Spleen (tissue), 11 donors: ENCODE measurements at regions not wholly inside any gene's neighbourhood (a gene's known extent, or its start where the extent isn't known, plus 50 kb on each side); places are given as distances from the start of the nearest gene placed in this dataset.

Source experiments
- DNase-seq: peaks from one replicate; pipeline ENCODE4 v3.0.0-alpha.2; 2020
- H3K27ac ChIP-seq, 8 donors: fragments of 200-600 bp; sonication (generic) in 7 of 8; 1 replicate in 4 of 8; 2 replicates in 4 of 8; pipeline versions ENCODE4 v1.5.0 to v1.8.0; 2016 to 2021; ENCODE audit warnings: inconsistent platforms in 4 of 8, mild to moderate bottlenecking in 4 of 8, moderate library complexity in 1 of 8
- H3K27me3 ChIP-seq, 7 donors: fragments of 200-600 bp; sonication (generic) in 6 of 7; replicated peaks in 1 of 7; 1 replicate in 4 of 7; 2 replicates in 3 of 7; pipeline versions ENCODE4 v1.5.0 to v1.8.0; 2016 to 2021; ENCODE audit warnings: inconsistent platforms in 3 of 7, mild to moderate bottlenecking in 1 of 7
- H3K36me3 ChIP-seq, 6 donors: fragments of 200-600 bp; sonication (generic) in 5 of 6; 1 replicate in 4 of 6; 2 replicates in 2 of 6; pipeline versions ENCODE4 v1.5.0 to v1.8.0; 2016 to 2021; ENCODE audit warnings: inconsistent platforms in 2 of 6
- H3K4me1 ChIP-seq, 6 donors: fragments of 200-600 bp; sonication (generic) in 5 of 6; 1 replicate in 3 of 6; 2 replicates in 3 of 6; pipeline versions ENCODE4 v1.5.0 to v1.8.0; 2016 to 2021; ENCODE audit warnings: inconsistent platforms in 3 of 6
- H3K4me3 ChIP-seq, 8 donors: fragments of 200-600 bp; sonication (generic) in 7 of 8; 1 replicate in 4 of 8; 2 replicates in 4 of 8; pipeline versions ENCODE4 v1.5.0 to v1.8.0; 2016 to 2021; ENCODE audit warnings: inconsistent platforms in 4 of 8, mild to moderate bottlenecking in 4 of 8, moderate library complexity in 2 of 8
- H3K9me3 ChIP-seq, 8 donors: fragments of 200-600 bp; sonication (generic) in 7 of 8; 1 replicate in 4 of 8; 2 replicates in 4 of 8; pipeline versions ENCODE4 v1.5.0 to v1.8.0; 2016 to 2021; ENCODE audit warnings: inconsistent platforms in 4 of 8
- POLR2A ChIP-seq, 3 donors: fragments of 450-650 bp; IDR thresholded peaks; one replicate each; pipeline ENCODE4 v1.5.1; 2017; ENCODE audit warnings: antibody characterized with exemption in 3 of 3, mild to moderate bottlenecking in 1 of 3
- POLR2AphosphoS5 ChIP-seq, 3 donors: sonication (generic); formaldehyde crosslinking; IDR thresholded peaks; one replicate each; pipeline ENCODE4 v1.5.1; 2017; ENCODE audit warnings: antibody characterized with exemption in 3 of 3
- WGBS, 5 donors: extraction: QIAGEN DNeasy Blood & Tissue Kit in 3 of 5; methylation state at CpG; one replicate each; pipeline versions ENCODE4 v1.1.5 to v1.1.7; 2013 to 2018; 5-methylcytosine and 5-hydroxymethylcytosine counted together
- intact Hi-C: fragments of 100-400 bp; cut with DNase I; formaldehyde crosslinking; loops from one replicate; pipeline ENCODE4 v1.15.0; 2023; ENCODE audit warnings: low total_unique reads
- TF ChIP-seq, protein P1 (sequence below), 11 experiments: fragments of 200-600 bp in 7 of 11; fragments of 450-650 bp in 4 of 11; sonication (generic) in 4 of 11; IDR thresholded peaks in 8 of 11; conservative IDR thresholded peaks in 3 of 11; 1 replicate in 7 of 11; 2 replicates in 4 of 11; pipeline versions ENCODE4 v1.4.0 to v1.8.0; 2016 to 2021; ENCODE audit warnings: antibody characterized with exemption in 11 of 11, inconsistent platforms in 4 of 11, mild to moderate bottlenecking in 1 of 11
- donor health status: healthy with polysubstance abuse.
- donor health status: DM: no; HTN: no; CAD: no; lungs with moderate emphysema.
- donor health status: DM: no; HTN: no; CAD: no.
- donor health status: Bipolar disorder and iron deficiency.
- donor health status: healthy.
- donor health status: DM: no; HTN: no; CAD: no.
- donor health status: DM: yes; HTN: yes; CAD: no.

DNA sequence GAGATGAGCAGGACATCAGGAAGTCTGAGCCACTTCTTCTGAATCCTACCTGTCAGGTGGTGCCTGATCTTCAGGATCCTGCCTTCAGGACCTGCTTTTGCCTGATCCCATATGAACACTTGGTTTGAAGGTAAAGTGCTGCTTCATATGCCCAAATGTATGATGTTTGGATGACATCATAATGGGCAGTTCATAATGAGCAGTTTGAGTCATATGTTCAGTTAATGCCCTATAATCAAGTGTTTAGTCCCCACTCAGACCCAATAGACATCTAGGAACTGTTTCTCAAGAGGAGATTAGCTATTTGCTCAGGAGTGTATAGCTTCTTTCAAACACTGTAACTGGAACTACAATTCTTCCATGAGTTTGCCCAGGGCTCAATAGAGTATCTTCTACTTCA lies 58.8 kb downstream of the POLR1D start:
- Histone ChIP-seq H3K4me1 (no peaks in the 10 kb centered on the region), H3K36me3 (no peaks in the 10 kb centered on the region), H3K4me3 (no peak overlapping the region), H3K27me3 (peaks cover 0 to 15% (median 0%) of the 10 kb centered on the region in 7 donors), H3K27ac (no peak overlapping the region), H3K9me3 (peaks cover 0 to 18% (median 14%) of the 10 kb centered on the region in 8 donors)
- intact Hi-C loops = no loop called here
- no peak for DNase-seq
- TF ChIP-seq POLR2A (IDR thresholded peaks at IDR 0.05) (no peak), POLR2AphosphoS5 (IDR thresholded peaks at IDR 0.05) (no peak)

DNA sequence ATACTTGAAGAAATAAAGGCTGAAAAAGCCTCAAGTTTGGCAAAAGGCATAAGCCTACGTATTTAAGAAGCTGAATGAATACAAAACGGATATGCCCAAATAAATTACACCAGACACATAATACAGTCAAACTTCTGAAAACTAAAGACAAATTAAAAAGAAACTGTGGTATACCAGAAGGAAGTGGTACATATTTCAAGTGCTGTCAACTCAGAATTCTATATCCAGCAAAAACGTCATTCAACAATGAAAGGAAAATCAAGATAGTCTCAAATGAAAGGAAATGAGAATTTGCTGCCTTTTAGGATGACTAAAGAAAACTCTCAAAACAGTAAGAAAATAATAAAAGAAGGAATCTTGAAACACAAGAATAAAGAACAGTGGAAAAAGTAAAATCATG lies 69.5 kb downstream of the POLR1D start:
- intact Hi-C loops = no loop called here
- Histone ChIP-seq H3K27ac (no peak overlapping the region), H3K36me3 (no peaks in the 10 kb centered on the region), H3K4me1 (no peaks in the 10 kb centered on the region), H3K4me3 (no peak overlapping the region), H3K27me3 (no peaks in the 10 kb centered on the region), H3K9me3 (peaks cover 7 to 80% (median 48%) of the 10 kb centered on the region in 8 donors)
- DNase-seq = no peak
- TF ChIP-seq POLR2A (IDR thresholded peaks at IDR 0.05) (no peak), POLR2AphosphoS5 (IDR thresholded peaks at IDR 0.05) (no peak)
- TF ChIP-seq, protein P1, sequence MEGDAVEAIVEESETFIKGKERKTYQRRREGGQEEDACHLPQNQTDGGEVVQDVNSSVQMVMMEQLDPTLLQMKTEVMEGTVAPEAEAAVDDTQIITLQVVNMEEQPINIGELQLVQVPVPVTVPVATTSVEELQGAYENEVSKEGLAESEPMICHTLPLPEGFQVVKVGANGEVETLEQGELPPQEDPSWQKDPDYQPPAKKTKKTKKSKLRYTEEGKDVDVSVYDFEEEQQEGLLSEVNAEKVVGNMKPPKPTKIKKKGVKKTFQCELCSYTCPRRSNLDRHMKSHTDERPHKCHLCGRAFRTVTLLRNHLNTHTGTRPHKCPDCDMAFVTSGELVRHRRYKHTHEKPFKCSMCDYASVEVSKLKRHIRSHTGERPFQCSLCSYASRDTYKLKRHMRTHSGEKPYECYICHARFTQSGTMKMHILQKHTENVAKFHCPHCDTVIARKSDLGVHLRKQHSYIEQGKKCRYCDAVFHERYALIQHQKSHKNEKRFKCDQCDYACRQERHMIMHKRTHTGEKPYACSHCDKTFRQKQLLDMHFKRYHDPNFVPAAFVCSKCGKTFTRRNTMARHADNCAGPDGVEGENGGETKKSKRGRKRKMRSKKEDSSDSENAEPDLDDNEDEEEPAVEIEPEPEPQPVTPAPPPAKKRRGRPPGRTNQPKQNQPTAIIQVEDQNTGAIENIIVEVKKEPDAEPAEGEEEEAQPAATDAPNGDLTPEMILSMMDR (IDR thresholded peaks at IDR 0.05 in 8 of 11, conservative IDR thresholded peaks at IDR 0.05 in 3 of 11) = no peak
- 44 to 60% (median 55%) methylated on average over 3 of the region's 3 CpGs for WGBS, 5 donors

DNA sequence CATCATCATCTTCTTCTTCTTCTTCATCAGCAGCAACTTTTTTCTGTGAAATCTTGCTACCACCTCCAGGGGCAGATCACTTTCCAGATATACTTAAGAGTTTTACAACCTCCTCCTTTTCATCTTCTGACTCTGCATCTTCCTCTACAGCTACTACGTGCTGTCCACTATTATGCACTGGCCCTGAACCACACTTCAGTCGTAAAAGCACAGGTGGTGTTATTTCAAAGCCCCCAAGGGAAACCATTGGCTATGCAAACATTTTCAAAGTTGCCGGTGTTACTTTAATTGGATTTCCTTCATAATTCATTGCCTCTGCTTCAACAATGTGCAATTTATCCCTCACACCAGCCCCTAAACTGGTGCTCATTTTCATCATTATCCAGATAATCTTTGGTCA lies 75.0 kb downstream of the POLR1D start:
- Histone ChIP-seq H3K27ac (no peak overlapping the region), H3K27me3 (peaks cover 0 to 9% (median 0%) of the 10 kb centered on the region in 7 donors), H3K4me1 (no peaks in the 10 kb centered on the region), H3K36me3 (no peaks in the 10 kb centered on the region), H3K4me3 (no peak overlapping the region), H3K9me3 (peaks cover 0 to 37% (median 15%) of the 10 kb centered on the region in 8 donors)
- intact Hi-C loops = no loop called here
- WGBS, 5 donors = 31 to 70% (median 41%) methylated on average over 3 of the region's 3 CpGs
- DNase-seq = no peak
- TF ChIP-seq, protein P1 (IDR thresholded peaks at IDR 0.05 in 8 of 11, conservative IDR thresholded peaks at IDR 0.05 in 3 of 11) = no peak
- no peak for TF ChIP-seq POLR2A (IDR thresholded peaks at IDR 0.05)
- no peak for TF ChIP-seq POLR2AphosphoS5 (IDR thresholded peaks at IDR 0.05)

DNA sequence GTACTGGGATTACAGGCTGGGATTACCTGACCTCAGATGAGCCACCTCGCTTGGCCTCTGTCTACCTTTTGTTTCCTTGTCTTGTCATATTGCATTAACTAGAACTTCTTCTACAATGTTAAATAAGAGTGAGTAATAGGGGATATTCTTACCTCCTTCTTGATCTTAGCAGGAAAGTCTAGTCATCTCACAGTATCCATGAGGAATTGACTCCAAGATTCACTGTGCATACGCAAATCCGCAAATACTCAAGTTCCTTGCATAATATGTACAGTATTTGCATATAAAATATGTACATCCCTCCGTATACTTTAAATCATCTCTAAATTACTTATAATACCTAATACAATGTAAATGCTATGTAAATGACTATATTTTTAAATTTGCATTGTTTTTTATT lies 78.3 kb downstream of the POLR1D start:
- peaks cover 0 to 9% (median 0%) of the 10 kb centered on the region in 7 donors for H3K27me3 ChIP-seq
- H3K4me3 ChIP-seq = no peak overlapping the region
- DNase-seq = no peak
- no peaks in the 10 kb centered on the region for H3K4me1 ChIP-seq
- WGBS, 5 donors = 67 to 98% (median 82%) methylated on average over 4 of the region's 4 CpGs
- intact Hi-C loops = no loop called here
- peaks cover 0 to 45% (median 31%) of the 10 kb centered on the region in 8 donors for H3K9me3 ChIP-seq
- H3K27ac ChIP-seq = no peak overlapping the region
- H3K36me3 ChIP-seq = no peaks in the 10 kb centered on the region
- TF ChIP-seq, protein P1 (IDR thresholded peaks at IDR 0.05 in 8 of 11, conservative IDR thresholded peaks at IDR 0.05 in 3 of 11) = no peak
- TF ChIP-seq POLR2A (IDR thresholded peaks at IDR 0.05) = no peak
- TF ChIP-seq POLR2AphosphoS5 (IDR thresholded peaks at IDR 0.05) = no peak

DNA sequence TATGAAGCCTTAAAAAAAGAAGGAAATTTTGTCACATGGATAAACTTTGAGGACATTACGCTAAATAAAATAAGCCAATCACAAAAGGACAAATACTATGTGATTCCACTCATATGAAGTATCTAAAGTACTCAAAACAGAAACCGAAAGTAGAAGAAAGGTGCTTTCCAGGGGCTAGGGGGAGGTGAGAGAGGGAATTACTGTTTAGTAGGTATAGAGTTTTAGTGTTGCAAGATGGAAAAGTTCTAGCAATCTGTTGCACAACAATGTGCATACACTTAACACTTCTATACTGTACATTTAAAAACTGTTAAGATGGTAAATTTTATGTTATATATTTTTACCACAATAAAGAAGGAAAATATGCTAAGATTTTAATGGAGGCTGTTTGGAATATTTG lies 83.0 kb downstream of the POLR1D start:
- WGBS, 5 donors = 77 to 93% (median 84%) methylated on average over 2 of the region's 2 CpGs
- no peak for DNase-seq
- peaks cover 3 to 50% (median 34%) of the 10 kb centered on the region in 8 donors for H3K9me3 ChIP-seq
- H3K27me3 ChIP-seq = peaks cover 0 to 24% (median 4%) of the 10 kb centered on the region in 7 donors
- H3K27ac ChIP-seq = no peak overlapping the region
- no peaks in the 10 kb centered on the region for H3K36me3 ChIP-seq
- intact Hi-C loops = no loop called here
- no peak overlapping the region for H3K4me3 ChIP-seq
- no peak for TF ChIP-seq POLR2AphosphoS5 (IDR thresholded peaks at IDR 0.05)
- TF ChIP-seq, protein P1 (IDR thresholded peaks at IDR 0.05 in 8 of 11, conservative IDR thresholded peaks at IDR 0.05 in 3 of 11) = no peak
- TF ChIP-seq POLR2A (IDR thresholded peaks at IDR 0.05) = no peak
- H3K4me1 ChIP-seq = no peaks in the 10 kb centered on the region
